PFSK-1 (cell line): ENCODE measurements at regions not wholly inside any gene's neighbourhood (a gene's known extent, or its start where the extent isn't known, plus 50 kb on each side); places are given as distances from the start of the nearest gene placed in this dataset.

Experiments
- FOXP2 ChIP-seq: optimal IDR thresholded peaks from 2 replicates; pipeline ENCODE3; 2011; ENCODE audit warnings: borderline replicate concordance, control low read depth, inconsistent platforms; ENCODE audit not compliant: insufficient read depth; ENCODE audit errors: extremely low read length, extremely low read depth
- POLR2AphosphoS5 ChIP-seq: IDR thresholded peaks from 2 replicates; pipeline ENCODE4 v1.6.1; 2012; ENCODE audit warnings: low read depth, mild to moderate bottlenecking, control low read depth, low read length, moderate library complexity
- SIN3A ChIP-seq: IDR thresholded peaks from 2 replicates; pipeline ENCODE4 v1.6.1; 2012; ENCODE audit warnings: mild to moderate bottlenecking, low read length, moderate library complexity, borderline replicate concordance; ENCODE audit not compliant: insufficient read depth
- TAF1 ChIP-seq: IDR thresholded peaks from 2 replicates; pipeline ENCODE4 v1.6.1; 2012; ENCODE audit warnings: low read length, control low read depth, borderline replicate concordance; ENCODE audit not compliant: insufficient read depth
- TF ChIP-seq, protein P1 (sequence below), 2 experiments: IDR thresholded peaks; 2 replicates each; pipeline versions ENCODE4 v1.6.1 to v1.8.0; 2011 to 2012; ENCODE audit warnings: low read depth in 2 of 2, low read length in 2 of 2, control low read depth in 1 of 2, inconsistent platforms in 1 of 2, mild to moderate bottlenecking in 1 of 2, moderate library complexity in 1 of 2; ENCODE audit not compliant: insufficient read depth in 1 of 2

DNA sequence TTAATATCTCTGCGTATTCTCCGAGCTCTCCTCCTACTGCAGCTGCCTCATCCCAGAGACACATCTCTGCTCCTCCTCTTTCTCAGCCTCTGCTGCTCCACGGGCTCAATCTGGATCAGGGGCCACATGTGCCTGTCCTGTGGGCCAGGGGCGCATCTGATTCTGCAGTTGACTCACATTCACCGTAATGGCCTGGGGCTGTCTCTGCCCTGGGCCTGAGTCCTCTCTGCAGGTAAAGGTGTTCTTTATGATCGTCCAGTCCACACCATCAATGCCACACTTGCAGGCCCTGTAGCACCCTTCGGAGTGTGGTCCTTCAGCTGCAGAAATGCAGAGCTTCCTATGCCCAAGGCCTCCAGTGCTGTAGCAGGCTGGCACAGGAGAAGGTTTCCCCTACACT lies 154.5 kb downstream of the OAT start:
- TF ChIP-seq TAF1 (no peak), FOXP2 (no peak), POLR2AphosphoS5 (no peak), SIN3A (no peak)
- TF ChIP-seq, protein P1, sequence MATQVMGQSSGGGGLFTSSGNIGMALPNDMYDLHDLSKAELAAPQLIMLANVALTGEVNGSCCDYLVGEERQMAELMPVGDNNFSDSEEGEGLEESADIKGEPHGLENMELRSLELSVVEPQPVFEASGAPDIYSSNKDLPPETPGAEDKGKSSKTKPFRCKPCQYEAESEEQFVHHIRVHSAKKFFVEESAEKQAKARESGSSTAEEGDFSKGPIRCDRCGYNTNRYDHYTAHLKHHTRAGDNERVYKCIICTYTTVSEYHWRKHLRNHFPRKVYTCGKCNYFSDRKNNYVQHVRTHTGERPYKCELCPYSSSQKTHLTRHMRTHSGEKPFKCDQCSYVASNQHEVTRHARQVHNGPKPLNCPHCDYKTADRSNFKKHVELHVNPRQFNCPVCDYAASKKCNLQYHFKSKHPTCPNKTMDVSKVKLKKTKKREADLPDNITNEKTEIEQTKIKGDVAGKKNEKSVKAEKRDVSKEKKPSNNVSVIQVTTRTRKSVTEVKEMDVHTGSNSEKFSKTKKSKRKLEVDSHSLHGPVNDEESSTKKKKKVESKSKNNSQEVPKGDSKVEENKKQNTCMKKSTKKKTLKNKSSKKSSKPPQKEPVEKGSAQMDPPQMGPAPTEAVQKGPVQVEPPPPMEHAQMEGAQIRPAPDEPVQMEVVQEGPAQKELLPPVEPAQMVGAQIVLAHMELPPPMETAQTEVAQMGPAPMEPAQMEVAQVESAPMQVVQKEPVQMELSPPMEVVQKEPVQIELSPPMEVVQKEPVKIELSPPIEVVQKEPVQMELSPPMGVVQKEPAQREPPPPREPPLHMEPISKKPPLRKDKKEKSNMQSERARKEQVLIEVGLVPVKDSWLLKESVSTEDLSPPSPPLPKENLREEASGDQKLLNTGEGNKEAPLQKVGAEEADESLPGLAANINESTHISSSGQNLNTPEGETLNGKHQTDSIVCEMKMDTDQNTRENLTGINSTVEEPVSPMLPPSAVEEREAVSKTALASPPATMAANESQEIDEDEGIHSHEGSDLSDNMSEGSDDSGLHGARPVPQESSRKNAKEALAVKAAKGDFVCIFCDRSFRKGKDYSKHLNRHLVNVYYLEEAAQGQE (IDR thresholded peaks at IDR 0.05; ENCODE audit: insufficient read depth in 1 of 2, low read depth in 2 of 2, low read length in 2 of 2), result no peak

DNA sequence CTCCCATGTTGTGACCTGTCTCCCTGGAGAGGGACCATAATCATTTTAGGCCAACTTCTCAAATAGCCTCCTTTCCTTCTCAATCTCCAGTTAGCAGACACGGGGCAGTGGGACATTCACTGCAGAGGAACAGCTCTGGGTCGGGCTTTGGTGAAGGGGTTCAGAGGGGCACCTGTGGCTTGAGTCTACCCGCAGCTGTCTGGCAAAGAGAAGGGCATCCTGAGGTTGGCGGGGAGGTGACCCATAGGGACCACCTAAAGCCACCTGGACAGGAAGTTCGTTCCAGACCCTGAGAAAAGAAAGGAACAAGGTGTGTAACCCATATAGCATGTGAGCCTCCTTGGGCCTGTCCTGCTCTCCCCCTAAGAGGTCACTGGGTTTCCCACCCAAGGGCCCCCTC lies 155.0 kb downstream of the OAT start:
- TF ChIP-seq TAF1, result no peak
- TF ChIP-seq FOXP2, result no peak
- no peak for TF ChIP-seq SIN3A
- TF ChIP-seq POLR2AphosphoS5, result no peak
- TF ChIP-seq, protein P1 (IDR thresholded peaks at IDR 0.05; ENCODE audit: insufficient read depth in 1 of 2, low read depth in 2 of 2, low read length in 2 of 2), result no peak

DNA sequence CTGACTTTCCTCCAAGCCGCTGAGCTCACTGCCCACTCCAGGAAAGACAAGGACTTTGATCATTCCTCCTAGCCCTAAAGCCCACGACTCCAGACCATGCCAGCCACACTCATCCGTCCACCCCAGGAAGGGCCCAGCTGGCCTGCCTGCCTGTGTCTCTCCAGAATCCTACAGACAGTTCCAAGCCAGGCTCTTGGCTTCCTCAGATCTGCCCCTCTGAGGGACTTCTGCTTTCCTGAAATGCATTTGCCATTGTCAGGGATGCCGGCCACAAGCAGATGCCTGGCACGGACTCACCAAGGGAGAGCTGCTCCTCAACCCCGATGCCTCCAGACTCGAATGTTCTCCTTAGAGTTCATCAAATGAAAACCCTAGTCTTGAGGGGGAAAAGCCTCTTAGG lies 155.8 kb downstream of the OAT start:
- TF ChIP-seq SIN3A (no peak), TAF1 (no peak), FOXP2 (no peak), POLR2AphosphoS5 (no peak)
- TF ChIP-seq, protein P1 (IDR thresholded peaks at IDR 0.05; ENCODE audit: insufficient read depth in 1 of 2, low read depth in 2 of 2, low read length in 2 of 2), result no peak

DNA sequence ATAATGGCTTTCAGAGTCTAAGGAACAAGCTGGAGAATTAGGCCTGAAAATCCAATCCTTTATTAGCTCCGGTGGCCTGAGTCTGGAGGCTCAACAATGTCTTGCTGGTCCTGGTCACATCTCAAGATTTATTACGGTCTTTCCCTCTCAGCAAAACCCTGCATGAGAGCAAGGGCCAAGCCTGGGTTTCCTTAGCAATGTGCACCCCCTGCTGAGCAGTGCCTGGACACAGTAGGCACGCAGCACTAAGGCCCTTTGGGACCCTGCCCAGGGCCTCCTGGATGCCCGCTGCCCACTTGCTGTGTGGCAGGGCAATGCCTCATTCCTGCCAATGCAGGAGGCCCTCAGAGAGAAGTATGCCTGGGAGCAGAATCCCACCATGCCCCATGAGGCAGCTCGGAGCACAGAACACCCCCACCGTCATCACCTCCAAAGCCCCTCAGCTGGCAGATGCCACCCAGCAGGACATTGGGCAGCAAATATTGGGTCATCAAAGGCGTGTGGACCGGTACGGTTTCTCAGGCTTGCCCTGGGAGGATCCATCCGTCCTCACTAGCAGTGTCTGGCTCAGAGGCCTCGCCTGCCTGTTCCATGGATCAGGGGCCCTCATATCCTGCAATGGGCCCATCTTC lies 156.4 kb downstream of the OAT start:
- TF ChIP-seq POLR2AphosphoS5, result no peak
- TF ChIP-seq, protein P1 (IDR thresholded peaks at IDR 0.05; ENCODE audit: insufficient read depth in 1 of 2, low read depth in 2 of 2, low read length in 2 of 2), result no peak
- no peak for TF ChIP-seq FOXP2
- TF ChIP-seq SIN3A, result no peak
- no peak for TF ChIP-seq TAF1
